Calu3 (cell line): ENCODE measurements at regions not wholly inside any gene's neighbourhood (a gene's known extent, or its start where the extent isn't known, plus 50 kb on each side); places are given as distances from the start of the nearest gene placed in this dataset.
"Not testable (repeated sequence)": the region's sequence is repeated elsewhere in the genome, so short reads cannot be mapped to it uniquely, and the experiment has no call there.

Experiments used
- BruUV-seq: library from RNA; stranded (reverse); fragments of 400-500 nt; replicated peaks from 2 replicates; lab custom pipeline; 2021; lab: Mats Ljungman, UMichigan
- CTCF ChIA-PET: fragments of 300-600 bp; sonication (Branson Sonifier 250); formaldehyde crosslinking; loops from one replicate; lab custom pipeline; 2022; ENCODE audit warnings: antibody characterized with exemption; lab: Charles Lee
- DNase-seq: peaks from one replicate; pipeline ENCODE4 v3.0.0; 2022
- H3K27ac Mint-ChIP-seq: one replicate; pipeline ENCODE4 v1.8.0; 2022; ENCODE audit warnings: mixed read lengths; ENCODE audit not compliant: unreplicated experiment
- H3K27me3 Mint-ChIP-seq: one replicate; pipeline ENCODE4 v1.8.0; 2022; ENCODE audit warnings: mixed read lengths; ENCODE audit not compliant: unreplicated experiment
- H3K36me3 Mint-ChIP-seq: one replicate; pipeline ENCODE4 v1.8.0; 2022; ENCODE audit warnings: mild to moderate bottlenecking, moderate library complexity, mixed read lengths; ENCODE audit not compliant: insufficient read depth, unreplicated experiment
- H3K4me1 Mint-ChIP-seq: one replicate; pipeline ENCODE4 v1.8.0; 2022; ENCODE audit warnings: mild to moderate bottlenecking, low read depth, mixed read lengths; ENCODE audit not compliant: unreplicated experiment
- H3K4me3 Mint-ChIP-seq: one replicate; pipeline ENCODE4 v1.8.0; 2022; ENCODE audit warnings: mild to moderate bottlenecking, low read depth, moderate library complexity, mixed read lengths; ENCODE audit not compliant: unreplicated experiment
- H3K9me3 Mint-ChIP-seq: one replicate; pipeline ENCODE4 v1.8.0; 2022; ENCODE audit warnings: low read depth, mixed read lengths; ENCODE audit not compliant: unreplicated experiment
- intact Hi-C: fragments of 100-400 bp; cut with micrococcal nuclease; formaldehyde crosslinking; loops from one replicate; pipeline ENCODE4 v1.10.0; 2022; ENCODE audit not compliant: unreplicated experiment
- TF ChIP-seq, protein P1 (sequence below): fragments of 200-600 bp; IDR thresholded peaks from one replicate; pipeline ENCODE4 v1.8.0; 2022; ENCODE audit warnings: antibody characterized with exemption; ENCODE audit not compliant: unreplicated experiment

DNA sequence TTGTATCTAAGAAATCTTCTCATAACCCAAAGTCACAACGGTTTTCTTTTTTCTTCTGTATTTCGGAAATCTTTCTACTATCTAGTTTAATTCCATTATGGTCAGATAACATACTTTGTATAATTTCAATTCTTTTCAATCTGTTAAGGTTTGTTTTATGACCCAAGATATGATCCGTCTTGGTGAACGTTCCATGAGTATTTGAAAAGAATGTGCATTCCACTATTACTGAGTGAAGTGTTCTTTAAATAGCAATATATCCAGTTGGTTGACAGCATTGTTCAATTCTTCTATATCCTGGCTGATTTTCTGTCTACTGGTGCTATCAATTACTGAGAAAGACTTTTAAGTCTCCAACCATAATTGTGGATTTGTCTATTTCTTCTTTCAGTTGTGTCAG lies 414.5 kb downstream of the TNS1 start:
- H3K4me1 Mint-ChIP-seq, result no peaks in the 10 kb centered on the region
- TF ChIP-seq, protein P1, sequence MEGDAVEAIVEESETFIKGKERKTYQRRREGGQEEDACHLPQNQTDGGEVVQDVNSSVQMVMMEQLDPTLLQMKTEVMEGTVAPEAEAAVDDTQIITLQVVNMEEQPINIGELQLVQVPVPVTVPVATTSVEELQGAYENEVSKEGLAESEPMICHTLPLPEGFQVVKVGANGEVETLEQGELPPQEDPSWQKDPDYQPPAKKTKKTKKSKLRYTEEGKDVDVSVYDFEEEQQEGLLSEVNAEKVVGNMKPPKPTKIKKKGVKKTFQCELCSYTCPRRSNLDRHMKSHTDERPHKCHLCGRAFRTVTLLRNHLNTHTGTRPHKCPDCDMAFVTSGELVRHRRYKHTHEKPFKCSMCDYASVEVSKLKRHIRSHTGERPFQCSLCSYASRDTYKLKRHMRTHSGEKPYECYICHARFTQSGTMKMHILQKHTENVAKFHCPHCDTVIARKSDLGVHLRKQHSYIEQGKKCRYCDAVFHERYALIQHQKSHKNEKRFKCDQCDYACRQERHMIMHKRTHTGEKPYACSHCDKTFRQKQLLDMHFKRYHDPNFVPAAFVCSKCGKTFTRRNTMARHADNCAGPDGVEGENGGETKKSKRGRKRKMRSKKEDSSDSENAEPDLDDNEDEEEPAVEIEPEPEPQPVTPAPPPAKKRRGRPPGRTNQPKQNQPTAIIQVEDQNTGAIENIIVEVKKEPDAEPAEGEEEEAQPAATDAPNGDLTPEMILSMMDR, result no peak
- intact Hi-C loops, result no loop called here
- no peak overlapping the region for H3K27ac Mint-ChIP-seq
- DNase-seq, result no peak
- BruUV-seq, result no TSS peak
- no peak overlapping the region for H3K4me3 Mint-ChIP-seq
- H3K27me3 Mint-ChIP-seq, result peaks cover 37% of the 10 kb centered on the region
- H3K36me3 Mint-ChIP-seq, result no peaks in the 10 kb centered on the region
- CTCF ChIA-PET, result no interaction called here
- H3K9me3 Mint-ChIP-seq, result no peaks in the 10 kb centered on the region

DNA sequence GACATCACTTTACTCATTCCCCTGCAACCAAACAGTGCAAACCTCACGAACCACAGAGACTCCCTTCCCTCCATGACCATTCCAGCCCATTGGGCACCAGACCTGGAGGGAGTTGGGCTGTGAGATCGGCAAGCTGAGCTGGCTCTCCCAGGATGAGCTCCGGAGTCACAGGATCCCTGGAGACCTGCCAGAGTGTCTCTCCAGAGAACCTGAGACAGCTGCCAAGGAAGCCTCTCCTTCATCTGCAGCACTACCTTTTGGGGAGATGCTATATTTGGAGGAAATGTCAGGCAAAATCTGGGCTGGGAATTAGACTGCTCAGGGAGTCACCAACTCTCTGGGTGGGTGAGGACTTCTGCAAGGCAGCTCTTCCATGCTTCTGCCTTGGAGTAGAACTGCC lies 417.4 kb downstream of the TNS1 start:
- Mint-ChIP-seq H3K27ac (no peak overlapping the region), H3K4me3 (no peak overlapping the region), H3K4me1 (no peaks in the 10 kb centered on the region), H3K36me3 (no peaks in the 10 kb centered on the region), H3K9me3 (no peaks in the 10 kb centered on the region), H3K27me3 (peaks cover 37% of the 10 kb centered on the region)
- no peak for DNase-seq
- no TSS peak for BruUV-seq
- CTCF ChIA-PET, result no interaction called here
- intact Hi-C loops, result no loop called here
- TF ChIP-seq, protein P1, result no peak

- DNase-seq, H3K36me3 Mint-ChIP-seq, H3K27ac Mint-ChIP-seq, H3K4me3 Mint-ChIP-seq, BruUV-seq, intact Hi-C loops, H3K9me3 Mint-ChIP-seq, H3K4me1 Mint-ChIP-seq, CTCF ChIA-PET: not testable (repeated sequence)
- peaks cover 13% of the 10 kb centered on the region for H3K27me3 Mint-ChIP-seq
Observed at GRCh38 chr2:217580407-217580806, 422.4 kb downstream of the TNS1 start.

DNA sequence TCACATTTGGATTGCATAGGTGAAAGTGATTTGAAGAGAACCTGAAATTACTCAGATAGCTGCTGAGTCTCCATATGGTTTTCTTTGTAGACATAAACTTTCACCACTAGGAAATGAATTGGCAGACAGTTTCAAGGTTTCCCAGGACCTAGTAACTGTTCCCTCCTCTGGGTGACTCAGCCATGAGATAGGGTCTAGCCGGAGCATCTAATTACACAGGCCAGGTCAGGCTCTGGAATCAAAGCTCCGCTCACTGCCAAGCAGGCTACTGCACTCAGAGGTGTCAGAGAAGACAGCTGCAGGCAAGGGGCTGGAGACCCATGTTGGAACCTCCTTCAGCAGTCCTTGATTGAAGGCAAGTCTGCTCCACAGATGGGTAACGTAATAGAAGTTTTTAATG lies 429.2 kb downstream of the TNS1 start:
- no TSS peak for BruUV-seq

GRCh38 chr2:217570394-217570793 lies 432.4 kb downstream of the TNS1 start:
- Mint-ChIP-seq H3K9me3 (peaks cover 2% of the 10 kb centered on the region), H3K4me3 (no peak overlapping the region), H3K27me3 (peaks cover 25% of the 10 kb centered on the region), H3K27ac (no peak overlapping the region), H3K36me3 (no peaks in the 10 kb centered on the region), H3K4me1 (no peaks in the 10 kb centered on the region)
- CTCF ChIA-PET, result no interaction called here
- intact Hi-C loops, result no loop called here
- TF ChIP-seq, protein P1, result no peak
- no TSS peak for BruUV-seq
- DNase-seq, result no peak

More for the DNA sequence above, 429.2 kb downstream of the TNS1 start:
- Mint-ChIP-seq H3K9me3 (no peaks in the 10 kb centered on the region), H3K36me3 (no peaks in the 10 kb centered on the region), H3K4me1 (no peaks in the 10 kb centered on the region), H3K27me3 (peaks cover 11% of the 10 kb centered on the region), H3K4me3 (no peak overlapping the region), H3K27ac (no peak overlapping the region)
- TF ChIP-seq, protein P1, result no peak
- intact Hi-C loops, result no loop called here
- no peak for DNase-seq
- CTCF ChIA-PET, result no interaction called here
